ENCODE measurements at regions not wholly inside any gene's neighbourhood (a gene's known extent, or its start where the extent isn't known, plus 50 kb on each side); places are given as distances from the start of the nearest gene placed in this dataset.

GRCh38 chr12:66919466-66919865, 240.6 kb upstream of the GRIP1 start:
- no peak for DNase-seq

- no peak for DNase-seq
Observed at GRCh38 chr12:66920205-66920604, 241.3 kb upstream of the GRIP1 start.

- no peak for DNase-seq
Observed at GRCh38 chr12:66921151-66921550, 242.3 kb upstream of the GRIP1 start.

GRCh38 chr12:66925083-66925482, 246.2 kb upstream of the GRIP1 start:
- DNase-seq = no peak

GRCh38 chr12:66929121-66929520, 250.2 kb upstream of the GRIP1 start:
- no peak for DNase-seq

GRCh38 chr12:66931091-66931490, 252.2 kb upstream of the GRIP1 start:
- no peak for DNase-seq

GRCh38 chr12:66932126-66932525, 253.2 kb upstream of the GRIP1 start:
- DNase-seq = no peak

GRCh38 chr12:66934302-66935062, 255.6 kb upstream of the GRIP1 start:
- DNase-seq = no peak

GRCh38 chr12:66941150-66941549, 262.3 kb upstream of the GRIP1 start:
- no peak for DNase-seq

- DNase-seq = no peak
Observed at GRCh38 chr12:66942741-66943465, 264.0 kb upstream of the GRIP1 start.

- no peak for DNase-seq
Observed at GRCh38 chr12:66944365-66944764, 265.5 kb upstream of the GRIP1 start.

- DNase-seq = no peak
Observed at GRCh38 chr12:66945189-66945817, 266.4 kb upstream of the GRIP1 start.

- no peak for DNase-seq
Observed at GRCh38 chr12:66947119-66947518, 268.2 kb upstream of the GRIP1 start.

GRCh38 chr12:66952668-66953067, 273.8 kb upstream of the GRIP1 start:
- no peak for DNase-seq

- DNase-seq = no peak
Observed at GRCh38 chr12:66956300-66956699, 277.4 kb upstream of the GRIP1 start.

- DNase-seq = no peak
Observed at GRCh38 chr12:66959276-66959675, 280.4 kb upstream of the GRIP1 start.

- no peak for DNase-seq
Observed at GRCh38 chr12:66960006-66960405, 281.1 kb upstream of the GRIP1 start.

- no peak for DNase-seq
Observed at GRCh38 chr12:66960704-66961690, 282.1 kb upstream of the GRIP1 start.

GRCh38 chr12:66962290-66962689, 283.4 kb upstream of the GRIP1 start:
- no peak for DNase-seq

GRCh38 chr12:66963901-66964300, 285.0 kb upstream of the GRIP1 start:
- no peak for DNase-seq

GRCh38 chr12:66964629-66965028, 285.8 kb upstream of the GRIP1 start:
- DNase-seq = no peak

GRCh38 chr12:66965621-66966020, 286.7 kb upstream of the GRIP1 start:
- DNase-seq = no peak

- DNase-seq = no peak
Observed at GRCh38 chr12:66971816-66972215, 292.9 kb upstream of the GRIP1 start.

Measured in NCI-H2081 treated with DMSO at 0.1 percent for 48 hours (cell line).